Natural killer cell (primary cell): ENCODE measurements at regions not wholly inside any gene's neighbourhood (a gene's known extent, or its start where the extent isn't known, plus 50 kb on each side); places are given as distances from the start of the nearest gene placed in this dataset.

ENCODE experiments used
- ATAC-seq, 3 donors: fragments of 150-1000 bp in 2 of 3; fragments of 200-7000 bp in 1 of 3; cut with Tn5 transposase; 1 replicate in 1 of 3; 2 replicates in 2 of 3; pipeline ENCODE4 v1.10.0; 2021; ENCODE audit warnings: mild to moderate bottlenecking in 2 of 3, moderate library complexity in 2 of 3
- DNase-seq, 2 donors: peaks; one replicate each; pipeline versions ENCODE4 v3.0.0 to v3.0.0-alpha.2; 2013 to 2021; ENCODE audit warnings: mixed read lengths in 1 of 2
- H3K27ac ChIP-seq: one replicate; pipeline ENCODE4 v1.5.1; 2013; ENCODE audit warnings: mild to moderate bottlenecking, low read length
- H3K27me3 ChIP-seq: one replicate; pipeline ENCODE4 v1.6.1; 2013; ENCODE audit warnings: low read length; ENCODE audit not compliant: control insufficient read depth, insufficient read depth
- H3K36me3 ChIP-seq: one replicate; pipeline ENCODE4 v1.6.1; 2013; ENCODE audit warnings: low read length; ENCODE audit not compliant: control insufficient read depth, insufficient read depth
- H3K4me1 ChIP-seq: one replicate; pipeline ENCODE4 v1.6.1; 2013; ENCODE audit warnings: low read length; ENCODE audit not compliant: control insufficient read depth, insufficient read depth
- H3K4me3 ChIP-seq: one replicate; pipeline ENCODE4 v1.5.1; 2013; ENCODE audit warnings: low read length
- H3K9me3 ChIP-seq: one replicate; pipeline ENCODE4 v1.6.1; 2013; ENCODE audit warnings: low read length; ENCODE audit not compliant: control insufficient read depth, insufficient read depth
- H3K27ac Mint-ChIP-seq, 2 donors: one replicate each; pipeline ENCODE4 v1.8.0; 2022; ENCODE audit warnings: mild to moderate bottlenecking in 2 of 2, mixed read lengths in 2 of 2, moderate library complexity in 1 of 2
- H3K27me3 Mint-ChIP-seq, 2 donors: one replicate each; pipeline ENCODE4 v1.8.0; 2022; ENCODE audit warnings: low read depth in 2 of 2, mixed read lengths in 2 of 2
- H3K36me3 Mint-ChIP-seq: one replicate; pipeline ENCODE4 v1.8.0; 2022; ENCODE audit warnings: mixed read lengths
- H3K4me1 Mint-ChIP-seq, 2 donors: one replicate each; pipeline ENCODE4 v1.8.0; 2022; ENCODE audit warnings: mixed read lengths in 2 of 2
- H3K4me3 Mint-ChIP-seq: one replicate; pipeline ENCODE4 v1.8.0; 2022; ENCODE audit warnings: mild to moderate bottlenecking, moderate library complexity, mixed read lengths
- H3K9me3 Mint-ChIP-seq, 2 donors: one replicate each; pipeline ENCODE4 v1.8.0; 2022; ENCODE audit warnings: mixed read lengths in 2 of 2
- CTCF ChIP-seq: fragments of 200-600 bp; IDR thresholded peaks from one replicate; pipeline ENCODE4 v1.8.0; 2022; ENCODE audit warnings: antibody characterized with exemption
- WGBS: methylation state at CpG from one replicate; pipeline ENCODE4 v1.1.7; 2013; ENCODE audit warnings: missing lambda C conversion rate; ENCODE audit not compliant: insufficient coverage; 5-methylcytosine and 5-hydroxymethylcytosine counted together
- intact Hi-C: fragments of 100-400 bp; cut with micrococcal nuclease; formaldehyde crosslinking; loops from one replicate; pipeline ENCODE4 v1.14.2; 2022

- no peak overlapping the region for H3K27ac ChIP-seq
- no peak for TF ChIP-seq CTCF
- 87% methylated on average over 10 of the region's 11 CpGs for WGBS
- intact Hi-C loops, result no loop called here
- ATAC-seq (no peak), DNase-seq (no peak)
- no peak overlapping the region for H3K27ac Mint-ChIP-seq
- no peaks in the 10 kb centered on the region for H3K9me3 ChIP-seq
- H3K27me3 Mint-ChIP-seq, result peaks cover 3 to 8% of the 10 kb centered on the region in 2 donors
- H3K36me3 ChIP-seq, result no peaks in the 10 kb centered on the region
- no peaks in the 10 kb centered on the region for H3K27me3 ChIP-seq
- H3K4me1 Mint-ChIP-seq, result peaks cover 0 to 9% of the 10 kb centered on the region in 2 donors
- H3K9me3 Mint-ChIP-seq, result no peaks in the 10 kb centered on the region
- H3K4me1 ChIP-seq, result peaks cover 4% of the 10 kb centered on the region
- no peak overlapping the region for H3K4me3 Mint-ChIP-seq
- no peaks in the 10 kb centered on the region for H3K36me3 Mint-ChIP-seq
- no peak overlapping the region for H3K4me3 ChIP-seq
These were observed 194.7 kb upstream of the RREB1 start for GRCh38 chr6:6912817-6913744.

DNA sequence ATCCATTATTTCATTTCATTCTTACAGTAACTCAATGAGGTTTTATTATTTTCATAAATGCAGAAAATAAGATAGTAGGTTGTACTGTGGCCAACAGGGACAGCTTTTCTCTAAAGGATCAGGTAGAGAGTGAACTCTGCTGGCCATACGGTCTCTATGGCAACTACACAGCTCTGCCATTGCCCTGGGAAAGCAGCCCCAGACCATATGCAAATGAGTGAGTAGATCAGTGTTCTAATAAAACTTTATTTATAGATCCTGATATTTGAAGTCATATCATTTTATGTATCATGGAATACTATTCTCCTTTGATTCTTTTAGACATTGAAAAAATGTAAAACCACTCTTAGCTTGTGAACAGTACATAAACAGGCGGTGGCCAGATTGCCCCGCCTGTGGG, 192.5 kb upstream of the RREB1 start:
- Histone ChIP-seq H3K27ac (no peak overlapping the region), H3K4me1 (peaks cover 4% of the 10 kb centered on the region), H3K4me3 (no peak overlapping the region), H3K27me3 (no peaks in the 10 kb centered on the region), H3K9me3 (no peaks in the 10 kb centered on the region), H3K36me3 (no peaks in the 10 kb centered on the region)
- Mint-ChIP-seq H3K4me1 (peaks cover 0 to 9% of the 10 kb centered on the region in 2 donors), H3K27ac (no peak overlapping the region), H3K9me3 (no peaks in the 10 kb centered on the region), H3K4me3 (peak overlapping the region; percentile 68), H3K27me3 (peaks cover 4% of the 10 kb centered on the region in 2 donors), H3K36me3 (no peaks in the 10 kb centered on the region)
- ATAC-seq (no peak), DNase-seq (no peak)
- no peak for TF ChIP-seq CTCF
- intact Hi-C loops, result no loop called here
- WGBS, result 94% methylated on average over 3 of the region's 3 CpGs

- H3K4me1 Mint-ChIP-seq, result peaks cover 0 to 9% of the 10 kb centered on the region in 2 donors
- no peak for DNase-seq
- H3K4me1 ChIP-seq, result peaks cover 4% of the 10 kb centered on the region
- no peak for TF ChIP-seq CTCF
- no peak for ATAC-seq
- H3K4me3 ChIP-seq, result no peak overlapping the region
- H3K27me3 Mint-ChIP-seq, result peaks cover 6 to 8% of the 10 kb centered on the region in 2 donors
- H3K4me3 Mint-ChIP-seq, result peak overlapping the region; percentile 68
- intact Hi-C loops, result no loop called here
- no peaks in the 10 kb centered on the region for H3K9me3 Mint-ChIP-seq
- peak overlapping the region in 1 of 2 donors; percentile 15 for H3K27ac Mint-ChIP-seq
- no peaks in the 10 kb centered on the region for H3K36me3 Mint-ChIP-seq
- H3K27ac ChIP-seq, result no peak overlapping the region
- H3K36me3 ChIP-seq, result no peaks in the 10 kb centered on the region
- H3K9me3 ChIP-seq, result no peaks in the 10 kb centered on the region
- H3K27me3 ChIP-seq, result no peaks in the 10 kb centered on the region
- 22% methylated on average over 8 of the region's 9 CpGs for WGBS
These were observed 191.8 kb upstream of the RREB1 start for GRCh38 chr6:6915813-6916547.
